ENCODE measurements at regions not wholly inside any gene's neighbourhood (a gene's known extent, or its start where the extent isn't known, plus 50 kb on each side); places are given as distances from the start of the nearest gene placed in this dataset.
A peak's percentile ranks its signal among the peaks of the same experiment; 100 is the strongest.

GRCh38 chr6:101108286-101108685 is 227.2 kb upstream of the ASCC3 start:
- 90% methylated on average over 3 of the region's 4 CpGs for WGBS
- Histone ChIP-seq H2AK5ac (ENCODE audit: low read length, severe bottlenecking) (no peak overlapping the region), H3K9ac (ENCODE audit: low read length) (no peak overlapping the region), H2BK15ac (ENCODE audit: low read depth, poor library complexity, severe bottlenecking) (no peak overlapping the region), H3K23ac (ENCODE audit: low read length in 2 of 2) (no peak overlapping the region), H3K27me3 (ENCODE audit: control insufficient read depth in 1 of 2, insufficient read depth in 1 of 2, low read length in 2 of 2) (peaks cover 0 to 4% of the 10 kb centered on the region in 2 experiments), H3K18ac (ENCODE audit: low read depth in 1 of 2, low read length in 2 of 2) (no peak overlapping the region), H3K36me3 (ENCODE audit: control insufficient read depth in 1 of 2, insufficient read depth in 2 of 2, low read depth in 1 of 2, low read length in 2 of 2) (no peaks in the 10 kb centered on the region), H3K14ac (ENCODE audit: low read length in 2 of 2) (no peak overlapping the region), H3K79me1 (replicated peaks; ENCODE audit: low read length, poor library complexity, severe bottlenecking) (no peaks in the 10 kb centered on the region), H3K27ac (ENCODE audit: low read length, poor library complexity, severe bottlenecking) (no peak overlapping the region), H2BK12ac (ENCODE audit: low read length in 2 of 2) (no peak overlapping the region), H3K9me3 (ENCODE audit: control insufficient read depth, low read length) (no peaks in the 10 kb centered on the region), H2BK5ac (ENCODE audit: low read depth, low read length, poor library complexity, severe bottlenecking) (no peak overlapping the region), H4K91ac (ENCODE audit: low read length) (no peak overlapping the region), H2AFZ (ENCODE audit: low read depth, low read length) (no peak overlapping the region), H4K8ac (ENCODE audit: low read length) (no peak overlapping the region), H3K4me1 (ENCODE audit: control insufficient read depth, insufficient read depth, low read depth, low read length) (no peaks in the 10 kb centered on the region), H3K4me3 (ENCODE audit: insufficient read depth in 1 of 2, low read depth in 1 of 2, low read length in 2 of 2) (no peak overlapping the region), H2BK120ac (ENCODE audit: low read depth, low read length) (no peak overlapping the region), H3K4me2 (ENCODE audit: low read length, poor library complexity, severe bottlenecking) (no peak overlapping the region), H3K4ac (ENCODE audit: low read depth in 1 of 2, low read length in 2 of 2) (no peak overlapping the region)
- no peak for DNase-seq

DNA sequence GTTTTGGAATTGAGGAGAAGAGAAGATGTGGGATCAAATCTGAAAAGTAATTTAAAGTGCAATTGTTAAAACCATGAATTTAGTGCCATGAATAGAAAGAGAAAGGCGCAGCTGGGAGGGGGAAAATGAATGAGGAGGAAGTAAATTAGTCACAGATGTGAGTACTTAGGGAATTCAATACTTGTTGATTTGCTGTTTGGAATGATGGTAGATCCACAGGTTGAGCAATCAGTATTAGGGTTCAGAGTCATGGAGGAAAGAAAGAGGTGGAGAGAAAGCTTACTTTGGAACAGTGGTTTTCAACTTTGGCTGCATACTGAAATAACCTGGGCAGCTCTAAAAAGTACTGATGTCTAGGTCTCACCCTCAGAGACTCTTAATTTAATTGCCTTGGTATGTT is 229.7 kb upstream of the ASCC3 start:
- DNase-seq = no peak
- no peak overlapping the region for H3K14ac ChIP-seq (ENCODE audit: low read length in 2 of 2)
- H3K4me2 ChIP-seq (ENCODE audit: low read length, poor library complexity, severe bottlenecking) = no peak overlapping the region
- H3K79me1 ChIP-seq (replicated peaks; ENCODE audit: low read length, poor library complexity, severe bottlenecking) = no peaks in the 10 kb centered on the region
- H3K27ac ChIP-seq (ENCODE audit: low read length, poor library complexity, severe bottlenecking) = no peak overlapping the region
- H2BK15ac ChIP-seq (ENCODE audit: low read depth, poor library complexity, severe bottlenecking) = no peak overlapping the region
- no peak overlapping the region for H3K4ac ChIP-seq (ENCODE audit: low read depth in 1 of 2, low read length in 2 of 2)
- no peak overlapping the region for H2BK120ac ChIP-seq (ENCODE audit: low read depth, low read length)
- H4K91ac ChIP-seq (ENCODE audit: low read length) = no peak overlapping the region
- H2BK12ac ChIP-seq (ENCODE audit: low read length in 2 of 2) = no peak overlapping the region
- H3K4me3 ChIP-seq (ENCODE audit: insufficient read depth in 1 of 2, low read depth in 1 of 2, low read length in 2 of 2) = no peak overlapping the region
- H3K4me1 ChIP-seq (ENCODE audit: control insufficient read depth, insufficient read depth, low read depth, low read length) = no peaks in the 10 kb centered on the region
- H3K27me3 ChIP-seq (ENCODE audit: control insufficient read depth in 1 of 2, insufficient read depth in 1 of 2, low read length in 2 of 2) = peaks cover 0 to 7% of the 10 kb centered on the region in 2 experiments
- no peak overlapping the region for H3K23ac ChIP-seq (ENCODE audit: low read length in 2 of 2)
- 93% methylated on average over 1 of the region's 1 CpG for WGBS
- no peak overlapping the region for H2BK5ac ChIP-seq (ENCODE audit: low read depth, low read length, poor library complexity, severe bottlenecking)
- H2AFZ ChIP-seq (ENCODE audit: low read depth, low read length) = no peak overlapping the region
- H4K8ac ChIP-seq (ENCODE audit: low read length) = no peak overlapping the region
- no peak overlapping the region for H3K9ac ChIP-seq (ENCODE audit: low read length)
- no peaks in the 10 kb centered on the region for H3K36me3 ChIP-seq (ENCODE audit: control insufficient read depth in 1 of 2, insufficient read depth in 2 of 2, low read depth in 1 of 2, low read length in 2 of 2)
- H3K9me3 ChIP-seq (ENCODE audit: control insufficient read depth, low read length) = no peaks in the 10 kb centered on the region
- H3K18ac ChIP-seq (ENCODE audit: low read depth in 1 of 2, low read length in 2 of 2) = no peak overlapping the region
- H2AK5ac ChIP-seq (ENCODE audit: low read length, severe bottlenecking) = no peak overlapping the region

DNA sequence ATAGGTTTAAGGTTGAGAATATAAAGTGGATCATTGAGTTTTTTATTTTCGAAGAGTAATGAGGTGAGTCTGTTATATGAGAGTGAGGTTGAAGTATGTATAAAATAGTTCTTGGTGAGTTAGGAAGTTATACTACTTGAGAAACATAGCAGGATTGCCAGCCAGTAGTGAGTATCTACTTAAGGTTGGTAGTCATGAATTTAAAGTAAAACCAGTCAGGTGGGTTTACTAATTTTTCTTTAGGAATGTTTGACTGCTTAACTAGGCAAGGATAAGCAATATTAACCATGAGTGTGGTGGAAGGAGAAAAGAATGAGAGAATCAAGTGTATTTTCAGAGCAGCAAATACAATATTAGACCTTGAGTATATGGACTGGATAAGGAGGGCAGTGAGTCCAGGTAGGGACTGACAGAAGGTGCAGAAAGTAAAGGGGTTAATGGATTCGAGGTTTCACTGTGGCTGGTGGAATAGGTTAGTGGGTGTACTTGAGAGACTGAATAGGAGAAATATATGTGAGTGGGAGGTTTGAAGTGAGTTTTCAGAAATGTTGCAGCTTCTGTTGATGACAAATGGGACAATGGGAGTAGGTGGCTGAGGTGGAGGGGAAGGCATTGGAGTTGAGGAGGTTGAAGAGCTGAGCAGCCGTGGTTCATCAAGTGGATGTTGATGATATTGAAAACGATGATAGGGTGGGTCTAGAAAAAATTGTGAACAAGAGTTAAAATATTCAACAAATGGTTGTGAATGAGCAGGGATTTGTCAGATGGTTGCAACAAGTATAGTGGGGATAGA is 232.5 kb upstream of the ASCC3 start:
- H3K27ac ChIP-seq (ENCODE audit: low read length, poor library complexity, severe bottlenecking) = no peak overlapping the region
- H3K79me1 ChIP-seq (replicated peaks; ENCODE audit: low read length, poor library complexity, severe bottlenecking) = no peaks in the 10 kb centered on the region
- no peak overlapping the region for H3K14ac ChIP-seq (ENCODE audit: low read length in 2 of 2)
- H3K23ac ChIP-seq (ENCODE audit: low read length in 2 of 2) = no peak overlapping the region
- no peak overlapping the region for H2BK15ac ChIP-seq (ENCODE audit: low read depth, poor library complexity, severe bottlenecking)
- H2BK5ac ChIP-seq (ENCODE audit: low read depth, low read length, poor library complexity, severe bottlenecking) = no peak overlapping the region
- no peak for DNase-seq
- no peak overlapping the region for H3K4ac ChIP-seq (ENCODE audit: low read depth in 1 of 2, low read length in 2 of 2)
- no peak overlapping the region for H3K4me2 ChIP-seq (ENCODE audit: low read length, poor library complexity, severe bottlenecking)
- H4K8ac ChIP-seq (ENCODE audit: low read length) = no peak overlapping the region
- no peaks in the 10 kb centered on the region for H3K9me3 ChIP-seq (ENCODE audit: control insufficient read depth, low read length)
- no peak overlapping the region for H2BK120ac ChIP-seq (ENCODE audit: low read depth, low read length)
- no peak overlapping the region for H2BK12ac ChIP-seq (ENCODE audit: low read length in 2 of 2)
- H2AFZ ChIP-seq (ENCODE audit: low read depth, low read length) = no peak overlapping the region
- no peak overlapping the region for H3K4me3 ChIP-seq (ENCODE audit: insufficient read depth in 1 of 2, low read depth in 1 of 2, low read length in 2 of 2)
- H4K91ac ChIP-seq (ENCODE audit: low read length) = no peak overlapping the region
- no peaks in the 10 kb centered on the region for H3K36me3 ChIP-seq (ENCODE audit: control insufficient read depth in 1 of 2, insufficient read depth in 2 of 2, low read depth in 1 of 2, low read length in 2 of 2)
- H3K9ac ChIP-seq (ENCODE audit: low read length) = no peak overlapping the region
- no peak overlapping the region for H2AK5ac ChIP-seq (ENCODE audit: low read length, severe bottlenecking)
- peaks cover 2% of the 10 kb centered on the region for H3K4me1 ChIP-seq (ENCODE audit: control insufficient read depth, insufficient read depth, low read depth, low read length)
- WGBS = 88% methylated on average over 4 of the region's 4 CpGs
- H3K18ac ChIP-seq (ENCODE audit: low read depth in 1 of 2, low read length in 2 of 2) = no peak overlapping the region
- H3K27me3 ChIP-seq (ENCODE audit: control insufficient read depth in 1 of 2, insufficient read depth in 1 of 2, low read length in 2 of 2) = peaks cover 0 to 7% of the 10 kb centered on the region in 2 experiments

DNA sequence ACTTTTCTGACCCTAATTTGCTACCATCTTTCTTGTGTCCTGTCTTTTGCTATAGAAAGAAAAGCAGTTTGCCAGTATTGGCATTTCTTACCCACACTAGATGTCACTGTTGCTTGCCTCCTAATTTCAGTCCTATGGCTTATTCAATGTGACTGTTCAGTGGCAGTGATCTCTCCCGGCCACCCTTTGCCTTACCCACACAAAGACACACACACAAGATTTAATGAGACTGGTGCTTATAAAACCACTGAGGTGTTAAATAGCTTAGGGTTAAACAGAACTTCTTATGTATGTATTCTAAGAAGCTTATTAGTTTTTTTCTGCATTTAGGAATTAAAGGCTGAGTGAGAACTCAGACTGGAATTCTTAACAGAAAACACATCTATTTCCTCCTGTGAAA is 233.6 kb upstream of the ASCC3 start:
- Histone ChIP-seq H2BK12ac (ENCODE audit: low read length in 2 of 2) (no peak overlapping the region), H3K4me2 (ENCODE audit: low read length, poor library complexity, severe bottlenecking) (no peak overlapping the region), H2BK15ac (ENCODE audit: low read depth, poor library complexity, severe bottlenecking) (no peak overlapping the region), H3K79me1 (replicated peaks; ENCODE audit: low read length, poor library complexity, severe bottlenecking) (no peaks in the 10 kb centered on the region), H3K4me1 (ENCODE audit: control insufficient read depth, insufficient read depth, low read depth, low read length) (peaks cover 2% of the 10 kb centered on the region), H3K4me3 (ENCODE audit: insufficient read depth in 1 of 2, low read depth in 1 of 2, low read length in 2 of 2) (no peak overlapping the region), H2AFZ (ENCODE audit: low read depth, low read length) (no peak overlapping the region), H3K36me3 (ENCODE audit: control insufficient read depth in 1 of 2, insufficient read depth in 2 of 2, low read depth in 1 of 2, low read length in 2 of 2) (no peaks in the 10 kb centered on the region), H3K23ac (ENCODE audit: low read length in 2 of 2) (no peak overlapping the region), H3K4ac (ENCODE audit: low read depth in 1 of 2, low read length in 2 of 2) (no peak overlapping the region), H2BK5ac (ENCODE audit: low read depth, low read length, poor library complexity, severe bottlenecking) (no peak overlapping the region), H3K27me3 (ENCODE audit: control insufficient read depth in 1 of 2, insufficient read depth in 1 of 2, low read length in 2 of 2) (peaks cover 0 to 7% of the 10 kb centered on the region in 2 experiments), H3K14ac (ENCODE audit: low read length in 2 of 2) (no peak overlapping the region), H2BK120ac (ENCODE audit: low read depth, low read length) (no peak overlapping the region), H2AK5ac (ENCODE audit: low read length, severe bottlenecking) (no peak overlapping the region), H3K18ac (ENCODE audit: low read depth in 1 of 2, low read length in 2 of 2) (no peak overlapping the region), H3K27ac (ENCODE audit: low read length, poor library complexity, severe bottlenecking) (no peak overlapping the region), H3K9me3 (ENCODE audit: control insufficient read depth, low read length) (no peaks in the 10 kb centered on the region), H4K91ac (ENCODE audit: low read length) (no peak overlapping the region), H3K9ac (ENCODE audit: low read length) (no peak overlapping the region), H4K8ac (ENCODE audit: low read length) (no peak overlapping the region)
- peak; percentile 54 for DNase-seq
- 0% methylated on average over 1 of the region's 1 CpG for WGBS

Data from mesenchymal stem cell (in vitro differentiated cells and primary cell).